ENCODE measurements at regions not wholly inside any gene's neighbourhood (a gene's known extent, or its start where the extent isn't known, plus 50 kb on each side); places are given as distances from the start of the nearest gene placed in this dataset.

DNA sequence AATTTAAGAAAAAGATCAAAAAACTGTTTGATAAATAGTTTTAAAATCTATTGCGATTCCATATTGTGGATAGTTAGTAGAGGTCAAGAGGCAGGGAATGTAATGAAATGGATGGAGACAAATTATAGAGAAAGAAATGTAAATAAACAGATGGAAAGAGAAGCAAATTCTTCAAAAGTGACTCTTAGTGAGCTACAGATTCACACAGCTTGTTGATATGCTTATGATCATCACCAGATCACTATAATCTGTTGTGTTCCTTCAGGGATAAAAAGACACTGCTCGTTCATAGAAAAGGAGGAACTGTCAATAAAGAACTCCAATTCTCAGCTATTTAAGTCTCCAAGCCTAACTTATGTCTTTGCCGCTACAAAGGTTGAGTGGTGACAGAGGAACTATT is 251.4 kb upstream of the SEMA3C start:
- Histone ChIP-seq H3K36me3 (no peaks in the 10 kb centered on the region), H3K4me1 (no peaks in the 10 kb centered on the region), H3K9me3 (no peaks in the 10 kb centered on the region), H3K27me3 (no peaks in the 10 kb centered on the region), H3K27ac (no peak overlapping the region), H3K4me3 (no peak overlapping the region)
- DNase-seq, result no peak
- TF ChIP-seq, protein P1, sequence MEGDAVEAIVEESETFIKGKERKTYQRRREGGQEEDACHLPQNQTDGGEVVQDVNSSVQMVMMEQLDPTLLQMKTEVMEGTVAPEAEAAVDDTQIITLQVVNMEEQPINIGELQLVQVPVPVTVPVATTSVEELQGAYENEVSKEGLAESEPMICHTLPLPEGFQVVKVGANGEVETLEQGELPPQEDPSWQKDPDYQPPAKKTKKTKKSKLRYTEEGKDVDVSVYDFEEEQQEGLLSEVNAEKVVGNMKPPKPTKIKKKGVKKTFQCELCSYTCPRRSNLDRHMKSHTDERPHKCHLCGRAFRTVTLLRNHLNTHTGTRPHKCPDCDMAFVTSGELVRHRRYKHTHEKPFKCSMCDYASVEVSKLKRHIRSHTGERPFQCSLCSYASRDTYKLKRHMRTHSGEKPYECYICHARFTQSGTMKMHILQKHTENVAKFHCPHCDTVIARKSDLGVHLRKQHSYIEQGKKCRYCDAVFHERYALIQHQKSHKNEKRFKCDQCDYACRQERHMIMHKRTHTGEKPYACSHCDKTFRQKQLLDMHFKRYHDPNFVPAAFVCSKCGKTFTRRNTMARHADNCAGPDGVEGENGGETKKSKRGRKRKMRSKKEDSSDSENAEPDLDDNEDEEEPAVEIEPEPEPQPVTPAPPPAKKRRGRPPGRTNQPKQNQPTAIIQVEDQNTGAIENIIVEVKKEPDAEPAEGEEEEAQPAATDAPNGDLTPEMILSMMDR (IDR thresholded peaks at IDR 0.05), result no peak
- ATAC-seq, result no peak
- intact Hi-C loops (cut with DNase I), result no loop called here

DNA sequence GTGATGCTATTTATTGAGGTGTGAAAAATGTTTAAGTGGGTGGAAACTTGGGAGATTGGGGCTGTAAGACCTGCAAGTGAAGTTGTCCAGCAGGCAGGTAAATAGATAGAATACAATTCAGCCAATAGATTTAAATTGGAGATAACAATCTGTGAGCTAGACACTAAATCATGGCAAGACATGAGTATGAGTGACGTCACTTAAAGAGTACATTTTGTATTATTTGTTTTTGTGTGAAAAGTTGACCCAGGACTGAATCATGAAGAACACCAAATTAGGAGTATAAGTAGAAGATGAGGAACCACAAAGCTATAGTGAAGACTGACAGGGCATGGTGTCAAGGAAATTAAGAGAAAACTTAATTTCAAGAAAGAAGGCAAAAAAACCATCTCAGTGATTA is 249.1 kb upstream of the SEMA3C start:
- H3K36me3 ChIP-seq, result no peaks in the 10 kb centered on the region

DNA sequence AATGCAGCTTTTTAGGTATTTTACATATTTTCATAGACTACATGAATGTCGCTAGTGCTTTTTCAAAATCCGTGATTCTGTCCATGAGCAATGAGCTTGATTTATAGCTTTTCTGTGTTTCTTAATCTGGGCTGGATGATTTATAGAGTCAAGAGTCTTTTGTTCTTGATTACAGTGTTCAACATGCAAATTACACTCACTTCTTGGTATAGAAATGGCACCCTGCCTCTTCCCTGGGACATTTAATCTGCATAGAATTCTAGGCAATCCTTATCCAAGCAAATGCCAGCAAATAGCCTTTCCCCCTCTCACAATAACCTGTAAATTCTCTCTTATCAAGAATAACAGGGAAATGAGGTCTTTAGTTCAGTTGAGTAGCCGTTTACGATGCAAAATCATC is 246.2 kb upstream of the SEMA3C start:
- ATAC-seq (no peak), DNase-seq (no peak)
- Histone ChIP-seq H3K4me3 (no peak overlapping the region), H3K36me3 (no peaks in the 10 kb centered on the region), H3K27me3 (no peaks in the 10 kb centered on the region), H3K4me1 (no peaks in the 10 kb centered on the region), H3K9me3 (no peaks in the 10 kb centered on the region), H3K27ac (no peak overlapping the region)
- TF ChIP-seq, protein P1 (IDR thresholded peaks at IDR 0.05), result no peak
- intact Hi-C loops (cut with DNase I), result no loop called here

More for the DNA sequence above, 249.1 kb upstream of the SEMA3C start:
- no peaks in the 10 kb centered on the region for H3K27me3 ChIP-seq
- no peak overlapping the region for H3K27ac ChIP-seq
- TF ChIP-seq, protein P1 (IDR thresholded peaks at IDR 0.05), result no peak
- intact Hi-C loops (cut with DNase I), result no loop called here
- H3K4me1 ChIP-seq, result no peaks in the 10 kb centered on the region
- DNase-seq (no peak), ATAC-seq (no peak)
- no peak overlapping the region for H3K4me3 ChIP-seq
- no peaks in the 10 kb centered on the region for H3K9me3 ChIP-seq

DNA sequence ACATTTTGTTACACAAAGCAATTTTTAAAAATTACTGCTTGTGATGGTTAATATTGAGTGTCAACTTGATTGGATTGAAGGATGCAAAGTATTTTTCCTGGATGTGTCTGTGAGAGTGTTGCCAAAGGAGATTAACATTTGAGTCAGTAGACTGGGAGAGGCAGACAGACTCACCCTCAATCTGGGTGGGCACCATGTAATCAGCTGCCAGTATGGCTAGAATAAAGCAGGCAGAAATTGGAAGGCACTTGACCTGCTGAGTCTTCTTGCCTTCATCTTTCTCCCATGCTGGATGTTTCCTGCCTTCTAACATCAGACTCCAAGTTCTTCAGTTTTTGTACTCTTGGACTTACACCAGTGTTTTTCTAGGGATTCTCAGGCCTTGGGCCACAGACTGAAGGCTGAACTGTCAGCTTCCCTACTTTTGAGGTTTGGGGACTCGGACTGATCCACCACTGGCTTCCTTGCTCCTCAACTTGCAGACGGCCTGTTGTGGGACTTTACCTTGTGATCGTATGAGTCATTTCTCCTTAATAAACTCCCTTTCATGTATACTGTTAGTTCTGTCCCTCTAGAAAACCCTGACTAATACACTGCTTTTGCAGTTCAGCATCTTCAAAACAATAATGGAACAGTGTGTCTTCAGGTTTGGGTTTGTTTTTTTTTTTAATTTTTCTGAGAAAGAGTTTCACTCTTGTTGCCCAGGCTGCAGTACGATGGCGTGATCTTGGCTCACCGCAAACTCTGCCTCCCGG is 244.1 kb upstream of the SEMA3C start:
- DNase-seq (no peak), ATAC-seq (no peak)
- intact Hi-C loops (cut with DNase I), result no loop called here
- Histone ChIP-seq H3K4me1 (no peaks in the 10 kb centered on the region), H3K27ac (no peak overlapping the region), H3K27me3 (no peaks in the 10 kb centered on the region), H3K36me3 (no peaks in the 10 kb centered on the region), H3K9me3 (no peaks in the 10 kb centered on the region), H3K4me3 (no peak overlapping the region)
- TF ChIP-seq, protein P1 (IDR thresholded peaks at IDR 0.05), result no peak

DNA sequence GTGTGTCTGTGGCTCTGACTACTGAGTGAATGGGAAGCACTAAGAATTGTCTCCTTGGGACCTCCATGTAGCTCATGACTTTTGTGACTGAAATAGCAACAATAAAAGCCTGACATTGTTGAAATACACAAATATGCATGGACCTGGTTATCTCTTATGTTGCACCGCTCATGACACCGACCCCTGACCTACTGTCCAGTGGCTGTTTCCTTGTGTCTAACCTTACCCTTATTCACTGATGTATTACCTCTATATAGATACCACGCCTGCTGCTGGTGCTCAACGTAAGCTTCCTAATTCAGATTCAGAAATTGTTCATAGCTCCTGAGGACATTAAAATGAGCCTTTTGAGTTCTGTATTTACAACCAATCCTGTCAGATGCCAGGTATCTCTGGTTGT is 243.4 kb upstream of the SEMA3C start:
- Histone ChIP-seq H3K27me3 (no peaks in the 10 kb centered on the region), H3K36me3 (no peaks in the 10 kb centered on the region), H3K27ac (no peak overlapping the region), H3K4me1 (no peaks in the 10 kb centered on the region), H3K9me3 (no peaks in the 10 kb centered on the region), H3K4me3 (no peak overlapping the region)
- TF ChIP-seq, protein P1 (IDR thresholded peaks at IDR 0.05), result no peak
- ATAC-seq, result no peak
- no peak for DNase-seq
- intact Hi-C loops (cut with DNase I), result no loop called here

All from left lung (tissue), 4 donors.